HG03571 (cell line): ENCODE measurements at regions not wholly inside any gene's neighbourhood (a gene's known extent, or its start where the extent isn't known, plus 50 kb on each side); places are given as distances from the start of the nearest gene placed in this dataset.

Source experiments
- ATAC-seq: cut with Tn5 transposase; IDR thresholded peaks from one replicate; pipeline ENCODE4 v1.9.1; 2021; ENCODE audit not compliant: unreplicated experiment

- ATAC-seq, result no peak
These were observed 378.6 kb upstream of the CWC22 start for GRCh38 chr2:180385601-180386201.

DNA sequence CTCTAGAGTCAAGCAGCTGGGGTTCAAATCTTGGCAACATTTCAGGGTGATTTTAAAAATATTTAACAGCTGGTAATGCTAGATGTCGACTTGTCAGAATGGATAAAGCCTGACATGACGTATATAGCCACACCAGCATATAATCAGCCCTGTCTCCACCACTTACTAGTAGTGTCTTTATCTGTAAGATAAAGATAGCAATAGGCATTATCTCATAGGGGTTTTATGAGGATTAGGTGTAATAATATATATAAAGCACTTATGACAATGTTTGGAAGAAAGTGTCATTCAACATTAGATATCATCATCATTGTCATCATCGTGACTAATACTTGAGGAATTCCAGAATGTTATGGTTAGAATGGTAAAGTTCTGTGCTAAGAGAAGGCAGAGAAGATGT lies 369.0 kb upstream of the CWC22 start:
- no peak for ATAC-seq

DNA sequence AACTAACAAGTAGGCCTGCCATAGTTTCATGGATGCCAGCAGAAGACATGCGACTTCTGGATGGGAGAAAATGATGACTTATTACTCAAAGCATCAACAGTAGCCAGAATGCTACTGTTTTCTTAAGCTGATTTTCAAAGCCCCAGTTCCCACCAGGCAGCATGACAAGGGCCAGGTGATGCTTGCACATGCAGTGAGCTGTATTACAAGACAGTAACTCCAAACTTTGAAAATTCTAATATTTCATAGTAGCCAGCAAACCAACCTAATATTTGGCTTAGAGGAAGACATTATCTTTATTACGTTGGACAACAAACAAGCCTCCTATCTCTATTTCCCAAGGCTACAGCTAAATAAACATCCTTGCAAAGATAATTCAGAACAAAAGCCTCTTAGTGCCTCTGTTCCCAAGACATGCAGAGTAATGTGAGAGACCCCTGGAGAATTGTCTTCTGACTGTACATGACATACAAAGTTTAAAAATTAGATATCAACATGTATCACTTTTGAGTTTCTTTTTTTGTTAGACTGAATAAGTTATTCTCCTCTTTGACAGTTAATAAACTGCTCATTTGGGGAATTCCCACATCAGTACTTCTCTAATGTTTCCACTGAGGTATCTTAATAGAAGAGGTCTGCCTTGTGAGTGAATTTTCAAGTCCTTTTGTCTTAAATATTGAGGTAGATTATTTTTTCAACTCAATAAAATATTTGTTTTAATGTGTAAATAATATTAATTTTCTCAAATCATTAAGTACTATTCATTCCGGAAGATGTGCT lies 367.6 kb upstream of the CWC22 start:
- no peak for ATAC-seq

DNA sequence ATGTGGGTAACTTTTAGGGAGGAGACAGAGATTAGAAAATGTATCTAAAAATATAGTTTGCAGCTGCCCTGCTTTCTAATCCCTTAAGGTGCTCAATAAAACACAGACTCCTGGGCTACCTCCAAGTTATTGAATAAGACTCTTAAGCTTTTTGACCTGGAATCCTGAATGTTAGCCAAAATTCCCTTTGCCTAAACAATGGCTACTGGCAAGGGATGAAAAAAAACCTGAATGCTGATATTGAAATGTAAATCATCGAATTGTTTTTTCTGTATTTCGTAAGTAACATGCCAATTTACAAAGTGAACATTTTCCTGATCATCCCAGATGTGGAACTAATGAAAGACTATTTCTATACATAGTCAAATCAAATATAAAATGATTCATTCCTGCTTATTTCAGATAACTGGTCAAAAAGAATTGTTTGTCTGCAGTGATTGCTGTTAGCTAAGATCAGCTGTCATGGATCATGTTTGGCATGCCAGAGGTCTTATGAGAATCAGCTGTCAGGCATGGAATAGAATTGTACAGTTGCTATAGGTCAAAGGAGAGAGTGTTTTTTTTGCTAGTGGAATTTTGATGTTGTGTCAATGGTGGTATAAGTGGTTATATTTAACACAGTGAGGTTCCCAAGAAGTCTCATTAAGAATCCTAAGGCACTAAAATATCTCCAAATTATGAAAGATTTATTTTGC lies 363.6 kb upstream of the CWC22 start:
- no peak for ATAC-seq

DNA sequence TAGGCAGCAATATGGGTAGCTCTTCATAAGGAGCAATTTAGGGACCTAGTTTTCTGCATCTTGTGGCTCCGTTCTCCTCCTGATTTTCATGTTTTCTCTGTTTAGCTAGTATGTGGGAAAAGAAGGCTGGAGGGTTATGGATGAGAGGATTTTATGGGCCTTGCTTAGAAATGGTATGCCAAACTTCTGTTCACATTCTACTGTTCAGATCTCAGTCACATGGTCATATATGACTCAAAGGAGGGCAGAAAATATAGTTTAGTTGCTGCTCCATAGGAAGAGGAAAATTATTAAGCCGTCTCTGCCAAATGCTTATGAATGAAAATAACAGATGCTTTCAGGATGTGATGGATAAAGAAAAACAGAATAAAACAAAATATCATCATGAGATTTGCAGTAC lies 361.8 kb upstream of the CWC22 start:
- ATAC-seq, result no peak

GRCh38 chr2:180367815-180368214 lies 360.7 kb upstream of the CWC22 start:
- no peak for ATAC-seq

- no peak for ATAC-seq
These were observed 359.4 kb upstream of the CWC22 start for GRCh38 chr2:180366481-180366880.

DNA sequence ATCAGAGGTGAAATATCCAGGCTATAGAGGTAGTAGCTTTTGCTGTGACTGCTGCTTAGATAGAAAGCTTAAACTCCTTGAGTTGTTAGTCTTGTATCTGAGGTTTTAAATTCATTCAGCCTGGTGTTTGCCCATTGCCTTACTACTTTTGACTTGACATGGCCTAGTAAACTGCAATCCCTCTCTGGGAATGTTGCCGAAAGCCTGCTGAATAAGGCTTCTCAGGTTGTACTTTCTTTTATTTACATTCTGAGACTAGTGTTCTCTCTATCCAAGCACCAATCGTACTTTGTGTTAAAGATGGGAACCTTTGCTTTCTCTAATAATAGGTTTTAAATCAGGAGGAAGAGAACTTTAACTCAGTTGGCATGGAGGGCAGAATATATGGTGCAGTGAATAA lies 357.6 kb upstream of the CWC22 start:
- no peak for ATAC-seq

DNA sequence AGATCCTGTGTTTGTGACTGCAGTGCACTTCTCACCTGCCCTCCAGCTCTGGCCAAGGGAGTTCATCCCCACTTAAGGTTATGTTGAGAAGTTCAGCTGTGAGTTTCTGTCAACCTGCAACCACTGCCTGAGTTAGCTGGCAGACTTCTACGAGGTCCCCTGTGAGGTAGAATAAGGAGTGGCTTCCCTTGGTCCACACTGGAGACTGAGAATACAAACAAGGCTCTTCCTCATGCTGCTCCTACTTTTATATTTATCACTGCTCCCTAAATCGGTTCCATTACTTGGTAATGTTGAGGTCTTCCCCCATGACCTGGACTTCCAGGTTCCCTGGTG lies 353.2 kb upstream of the CWC22 start:
- peak; percentile 15 for ATAC-seq

- ATAC-seq, result peak; percentile 89
These were observed 352.6 kb upstream of the CWC22 start for GRCh38 chr2:180359522-180360282.

GRCh38 chr2:180358458-180358857 lies 351.4 kb upstream of the CWC22 start:
- ATAC-seq, result no peak

DNA sequence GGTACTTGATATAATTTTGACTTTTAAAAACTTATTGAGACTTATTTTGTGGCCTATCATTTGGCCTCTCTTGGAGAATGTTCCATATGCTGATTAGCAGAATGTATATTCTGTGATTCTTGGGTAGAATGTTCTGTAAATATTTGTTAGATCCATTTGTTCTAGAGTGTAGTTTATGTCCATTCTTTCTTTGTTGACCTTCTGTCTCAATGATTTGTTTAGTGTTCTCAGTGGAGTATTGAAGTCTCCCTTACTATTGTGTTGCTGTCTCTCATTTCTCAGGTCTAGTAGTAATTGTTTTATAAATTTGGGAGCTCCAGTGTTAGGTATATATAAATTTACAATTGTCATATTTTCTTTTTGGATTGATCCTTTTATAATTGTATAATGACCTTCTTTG lies 349.6 kb upstream of the CWC22 start:
- ATAC-seq, result no peak

DNA sequence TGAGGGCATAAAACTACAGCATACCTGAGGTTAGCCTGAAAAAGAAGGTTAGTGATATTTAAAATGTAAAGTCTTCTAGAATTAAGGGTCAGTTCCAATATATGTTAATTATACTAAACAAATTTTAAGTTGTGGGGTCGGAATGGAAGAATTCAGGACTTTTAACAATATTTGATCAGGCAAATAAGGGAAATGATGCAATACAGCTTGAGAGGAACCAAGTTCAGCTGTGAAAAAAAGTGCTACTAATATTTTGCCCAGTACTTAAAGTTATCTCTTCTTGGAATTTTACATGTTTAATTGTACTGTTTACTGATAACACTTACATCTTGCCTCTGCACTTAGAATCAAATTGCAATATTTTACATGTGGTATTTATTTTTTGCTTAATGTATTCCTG lies 345.5 kb upstream of the CWC22 start:
- no peak for ATAC-seq

DNA sequence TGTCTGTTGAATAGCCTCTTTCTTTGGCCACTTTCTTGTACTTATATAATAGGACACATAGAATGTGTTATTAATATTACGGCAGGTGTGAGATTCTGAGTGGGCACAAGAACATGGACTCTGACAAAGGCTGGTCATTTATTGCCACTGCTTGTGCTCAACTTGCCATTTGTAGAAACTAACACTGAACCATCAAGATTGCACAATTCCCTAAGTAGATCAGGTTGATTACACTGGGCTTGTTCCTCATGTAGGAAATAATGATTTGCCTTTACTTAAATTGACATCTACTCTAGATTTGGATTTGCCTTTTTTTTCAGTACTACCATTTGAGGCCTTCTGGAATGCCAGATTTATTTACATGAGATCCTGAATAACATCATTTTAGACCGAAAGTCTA lies 342.7 kb upstream of the CWC22 start:
- ATAC-seq, result no peak

GRCh38 chr2:180343528-180344345 lies 336.6 kb upstream of the CWC22 start:
- ATAC-seq, result no peak

GRCh38 chr2:180337136-180337535 lies 330.0 kb upstream of the CWC22 start:
- no peak for ATAC-seq

GRCh38 chr2:180336550-180336949 lies 329.5 kb upstream of the CWC22 start:
- no peak for ATAC-seq

DNA sequence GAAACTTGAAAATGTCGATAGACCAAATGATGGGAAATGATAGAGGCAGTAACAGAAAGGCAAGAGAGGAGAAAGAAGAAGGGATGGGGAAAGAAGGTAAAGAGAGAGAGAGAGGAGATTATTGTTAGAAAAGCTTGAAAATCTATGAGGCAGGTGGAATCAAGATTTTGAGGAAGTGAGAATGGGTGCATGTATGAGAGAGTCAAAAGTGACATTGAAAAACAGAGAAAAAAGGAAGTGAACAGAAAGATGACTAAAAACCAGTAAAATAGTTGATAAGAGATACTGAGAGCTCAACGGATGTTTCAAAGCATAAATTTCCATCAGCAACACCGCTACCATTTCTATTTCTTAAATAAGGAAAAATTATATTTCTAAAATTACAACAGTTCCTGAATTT lies 327.4 kb upstream of the CWC22 start:
- peak; percentile 99 for ATAC-seq

GRCh38 chr2:180328795-180329422 lies 321.8 kb upstream of the CWC22 start:
- no peak for ATAC-seq

GRCh38 chr2:180327185-180327584 lies 320.1 kb upstream of the CWC22 start:
- ATAC-seq, result no peak
